ENCODE measurements at regions not wholly inside any gene's neighbourhood (a gene's known extent, or its start where the extent isn't known, plus 50 kb on each side); places are given as distances from the start of the nearest gene placed in this dataset.

DNA sequence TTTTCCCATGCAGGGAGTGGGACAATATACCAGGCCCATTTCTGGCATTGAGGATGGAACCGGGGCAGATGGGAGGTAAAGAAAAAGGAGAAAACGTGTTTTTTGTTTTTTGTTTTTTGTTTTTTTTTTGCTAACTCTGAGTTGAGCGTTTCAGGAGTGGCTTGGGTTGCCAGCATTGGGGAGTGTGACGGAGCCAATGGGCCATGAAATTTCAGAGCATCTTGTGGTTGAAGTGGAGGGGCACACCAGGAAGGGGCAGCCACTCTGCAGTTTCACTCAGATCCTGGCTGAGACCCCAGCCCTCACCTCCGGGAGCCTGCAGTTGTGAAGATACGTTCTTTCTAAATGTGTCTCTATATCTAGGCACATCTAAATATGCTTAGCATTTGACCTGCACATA, 240.5 kb downstream of the TLE3 start:
- Histone ChIP-seq H3K27me3 (ENCODE audit: control insufficient read depth, insufficient read depth, low read length) (no peaks in the 10 kb centered on the region), H3K4me3 (ENCODE audit: insufficient read depth, low read depth, low read length) (no peak overlapping the region), H3K23ac (ENCODE audit: low read depth, low read length) (no peak overlapping the region), H2BK20ac (ENCODE audit: low read depth, low read length) (no peak overlapping the region), H3K9me3 (ENCODE audit: control insufficient read depth, insufficient read depth, low read length) (no peaks in the 10 kb centered on the region), H4K91ac (ENCODE audit: insufficient read depth, low read depth, low read length) (no peak overlapping the region), H3K27ac (ENCODE audit: insufficient read depth, low read length) (no peak overlapping the region), H2AK5ac (ENCODE audit: low read depth, low read length) (peak overlapping the region; percentile 53; the same call in 1 of the 2 replicates), H2BK5ac (ENCODE audit: low read depth, low read length, poor library complexity, severe bottlenecking) (no peak overlapping the region), H3K79me1 (ENCODE audit: low read depth in 1 of 2, low read length in 2 of 2) (peaks cover 4 to 13% of the 10 kb centered on the region in 2 experiments; a peak in 3 of 4 replicates), H2AFZ (replicated peaks; ENCODE audit: low read length, poor library complexity) (no peak overlapping the region), H3K36me3 (ENCODE audit: control insufficient read depth, insufficient read depth, low read length) (no peaks in the 10 kb centered on the region), H3K18ac (ENCODE audit: low read depth, low read length) (no peak overlapping the region), H3K4me1 (ENCODE audit: control insufficient read depth, insufficient read depth, low read length) (peaks cover 33% of the 10 kb centered on the region), H2AK9ac (replicated peaks; ENCODE audit: low read depth, low read length, poor library complexity) (no peak overlapping the region), H2BK15ac (ENCODE audit: low read depth, low read length) (no peak overlapping the region), H2BK120ac (ENCODE audit: low read depth, low read length) (0 out of 2 replicates have a peak overlapping the region, but pooled peaks have one; percentile 9), H3K14ac (replicated peaks; ENCODE audit: low read depth, low read length) (no peak overlapping the region), H3K4me2 (ENCODE audit: low read depth, low read length) (no peak overlapping the region), H3K9ac (ENCODE audit: low read depth, low read length) (no peak overlapping the region), H3K56ac (ENCODE audit: extremely low read depth, insufficient read depth, low read length) (no peak overlapping the region), H3K9me1 (ENCODE audit: insufficient read depth, low read length) (peaks cover 27% of the 10 kb centered on the region), H3K4ac (ENCODE audit: low read depth, low read length) (0 out of 2 replicates have a peak overlapping the region, but pooled peaks have one; percentile 13), H4K8ac (ENCODE audit: low read depth in 2 of 2, low read length in 2 of 2) (no peak overlapping the region), H4K20me1 (ENCODE audit: insufficient read depth, low read length) (no peaks in the 10 kb centered on the region), H4K5ac (ENCODE audit: low read depth, low read length) (no peak overlapping the region)
- no peak for TF ChIP-seq RAD21 (IDR thresholded peaks at IDR 0.05; ENCODE audit: low read length)
- TF ChIP-seq, protein P1, sequence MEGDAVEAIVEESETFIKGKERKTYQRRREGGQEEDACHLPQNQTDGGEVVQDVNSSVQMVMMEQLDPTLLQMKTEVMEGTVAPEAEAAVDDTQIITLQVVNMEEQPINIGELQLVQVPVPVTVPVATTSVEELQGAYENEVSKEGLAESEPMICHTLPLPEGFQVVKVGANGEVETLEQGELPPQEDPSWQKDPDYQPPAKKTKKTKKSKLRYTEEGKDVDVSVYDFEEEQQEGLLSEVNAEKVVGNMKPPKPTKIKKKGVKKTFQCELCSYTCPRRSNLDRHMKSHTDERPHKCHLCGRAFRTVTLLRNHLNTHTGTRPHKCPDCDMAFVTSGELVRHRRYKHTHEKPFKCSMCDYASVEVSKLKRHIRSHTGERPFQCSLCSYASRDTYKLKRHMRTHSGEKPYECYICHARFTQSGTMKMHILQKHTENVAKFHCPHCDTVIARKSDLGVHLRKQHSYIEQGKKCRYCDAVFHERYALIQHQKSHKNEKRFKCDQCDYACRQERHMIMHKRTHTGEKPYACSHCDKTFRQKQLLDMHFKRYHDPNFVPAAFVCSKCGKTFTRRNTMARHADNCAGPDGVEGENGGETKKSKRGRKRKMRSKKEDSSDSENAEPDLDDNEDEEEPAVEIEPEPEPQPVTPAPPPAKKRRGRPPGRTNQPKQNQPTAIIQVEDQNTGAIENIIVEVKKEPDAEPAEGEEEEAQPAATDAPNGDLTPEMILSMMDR (conservative IDR thresholded peaks at IDR 0.05; ENCODE audit: low read depth, low read length) = no peak
- no peak for TF ChIP-seq SMC3 (IDR thresholded peaks at IDR 0.05; ENCODE audit: low read depth, low read length)
- TF ChIP-seq, protein P2, sequence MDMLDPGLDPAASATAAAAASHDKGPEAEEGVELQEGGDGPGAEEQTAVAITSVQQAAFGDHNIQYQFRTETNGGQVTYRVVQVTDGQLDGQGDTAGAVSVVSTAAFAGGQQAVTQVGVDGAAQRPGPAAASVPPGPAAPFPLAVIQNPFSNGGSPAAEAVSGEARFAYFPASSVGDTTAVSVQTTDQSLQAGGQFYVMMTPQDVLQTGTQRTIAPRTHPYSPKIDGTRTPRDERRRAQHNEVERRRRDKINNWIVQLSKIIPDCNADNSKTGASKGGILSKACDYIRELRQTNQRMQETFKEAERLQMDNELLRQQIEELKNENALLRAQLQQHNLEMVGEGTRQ (IDR thresholded peaks at IDR 0.05; ENCODE audit: low read depth, low read length) = no peak
- TF ChIP-seq CHD1 (IDR thresholded peaks at IDR 0.05; ENCODE audit: low read depth, low read length) = no peak
- no peak for TF ChIP-seq BHLHE40 (IDR thresholded peaks at IDR 0.05; ENCODE audit: low read depth, low read length)
- no peak for TF ChIP-seq RCOR1 (IDR thresholded peaks at IDR 0.05; ENCODE audit: insufficient replicate concordance, low read length)
- no peak for TF ChIP-seq FOS (IDR thresholded peaks at IDR 0.05; ENCODE audit: low read depth, low read length)
- no peak for TF ChIP-seq POLR2A (IDR thresholded peaks at IDR 0.05; ENCODE audit: low read depth, low read length)
- no peak for TF ChIP-seq MAFK (IDR thresholded peaks at IDR 0.05; ENCODE audit: low read depth, low read length)
- TF ChIP-seq, protein P3, sequence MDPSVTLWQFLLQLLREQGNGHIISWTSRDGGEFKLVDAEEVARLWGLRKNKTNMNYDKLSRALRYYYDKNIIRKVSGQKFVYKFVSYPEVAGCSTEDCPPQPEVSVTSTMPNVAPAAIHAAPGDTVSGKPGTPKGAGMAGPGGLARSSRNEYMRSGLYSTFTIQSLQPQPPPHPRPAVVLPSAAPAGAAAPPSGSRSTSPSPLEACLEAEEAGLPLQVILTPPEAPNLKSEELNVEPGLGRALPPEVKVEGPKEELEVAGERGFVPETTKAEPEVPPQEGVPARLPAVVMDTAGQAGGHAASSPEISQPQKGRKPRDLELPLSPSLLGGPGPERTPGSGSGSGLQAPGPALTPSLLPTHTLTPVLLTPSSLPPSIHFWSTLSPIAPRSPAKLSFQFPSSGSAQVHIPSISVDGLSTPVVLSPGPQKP (IDR thresholded peaks at IDR 0.05; ENCODE audit: borderline replicate concordance, low read depth, low read length) = no peak
- TF ChIP-seq MXI1 (IDR thresholded peaks at IDR 0.05; ENCODE audit: borderline replicate concordance, low read depth, low read length) = no peak
- TF ChIP-seq CEBPB (IDR thresholded peaks at IDR 0.05; ENCODE audit: low read depth, low read length) = no peak
- no peak for TF ChIP-seq NFE2L2 (IDR thresholded peaks at IDR 0.05; ENCODE audit: low read depth, low read length)
- 100% methylated on average over 1 of the region's 6 CpGs; no CpG with 5 or more reads in 1 of the 2 experiments for WGBS, 2 experiments (ENCODE audit: extremely low coverage in 2 of 2, insufficient read length in 1 of 2)
- ChIA-PET POLR2A (ENCODE audit: unreplicated experiment) (interaction anchor here (0.5 kb wide), 1 partner anchor 242 kb away, joined by 4 read pairs; no protein-coding TSS in a partner anchor), CTCF (no interaction called here)
- intact Hi-C loops (cut with micrococcal nuclease) (loop anchor here (10.0 kb wide), 1 partner anchor 608 kb away; no protein-coding TSS in a partner anchor), dilution Hi-C loops (cut with HindIII; ENCODE audit: low sequenced_read_pairs, unreplicated experiment) (no loop called here), in situ Hi-C loops (cut with MboI; ENCODE audit: low sequenced_read_pairs) (no loop called here)
- no peak for DNase-seq
- ATAC-seq (ENCODE audit: low read depth) = no peak
- no TSS peak for BruUV-seq (replicated peaks)
